Hepatocyte (in vitro differentiated cells): ENCODE measurements at regions not wholly inside any gene's neighbourhood (a gene's known extent, or its start where the extent isn't known, plus 50 kb on each side); places are given as distances from the start of the nearest gene placed in this dataset.

Source experiments
- DNase-seq: peaks from one replicate; pipeline ENCODE4 v3.0.0-alpha.2; 2016; ENCODE audit warnings: low spot score
- H2AFZ ChIP-seq: fragments of 200-600 bp; sonication (generic); 2 replicates; pipeline ENCODE4 v1.6.0; 2016; ENCODE audit warnings: antibody characterized with exemption, mild to moderate bottlenecking
- H3K27ac ChIP-seq: fragments of 200-600 bp; sonication (generic); 2 replicates; pipeline ENCODE4 v1.5.1; 2016; ENCODE audit warnings: mild to moderate bottlenecking
- H3K27me3 ChIP-seq: fragments of 200-600 bp; sonication (generic); 2 replicates; pipeline ENCODE4 v1.6.1; 2016
- H3K36me3 ChIP-seq: fragments of 200-600 bp; sonication (generic); replicated peaks from 2 replicates; pipeline ENCODE4 v1.5.1; 2016; ENCODE audit warnings: low read depth; ENCODE audit not compliant: insufficient read depth
- H3K4me1 ChIP-seq: fragments of 200-600 bp; sonication (generic); 2 replicates; pipeline ENCODE4 v1.5.1; 2016; ENCODE audit warnings: mild to moderate bottlenecking, moderate library complexity; ENCODE audit not compliant: insufficient read depth
- H3K4me2 ChIP-seq: fragments of 200-600 bp; sonication (generic); 2 replicates; pipeline ENCODE4 v1.6.0; 2016
- H3K4me3 ChIP-seq: fragments of 200-600 bp; sonication (generic); 2 replicates; pipeline ENCODE4 v1.5.1; 2016; ENCODE audit warnings: mild to moderate bottlenecking
- H3K79me2 ChIP-seq: fragments of 200-600 bp; sonication (generic); 2 replicates; pipeline ENCODE4 v1.6.0; 2017; ENCODE audit warnings: mild to moderate bottlenecking
- H3K9me2 ChIP-seq: fragments of 200-600 bp; sonication (generic); replicated peaks from 2 replicates; pipeline ENCODE4 v1.6.0; 2017; ENCODE audit warnings: mild to moderate bottlenecking; ENCODE audit not compliant: insufficient read depth
- H3K9me3 ChIP-seq: fragments of 200-600 bp; sonication (generic); 2 replicates; pipeline ENCODE4 v1.5.1; 2016; ENCODE audit warnings: low read depth, mild to moderate bottlenecking
- H4K20me1 ChIP-seq: fragments of 200-600 bp; sonication (generic); 2 replicates; pipeline ENCODE4 v1.6.0; 2016; ENCODE audit warnings: mild to moderate bottlenecking; ENCODE audit not compliant: insufficient read depth, poor library complexity, severe bottlenecking
- EZH2 ChIP-seq: fragments of 200-600 bp; sonication (generic); IDR thresholded peaks from 2 replicates; pipeline ENCODE4 v1.6.1; 2016; ENCODE audit warnings: antibody characterized with exemption, mild to moderate bottlenecking, borderline replicate concordance
- EZH2phosphoT487 ChIP-seq: fragments of 200-600 bp; sonication (generic); IDR thresholded peaks from one replicate; pipeline ENCODE4 v1.6.1; 2018; ENCODE audit warnings: antibody characterized with exemption, mild to moderate bottlenecking, low read depth, moderate library complexity; ENCODE audit not compliant: unreplicated experiment, severe bottlenecking
- WGBS: methylation state at CpG from one replicate; pipeline ENCODE4 v1.1.6; 2016; ENCODE audit warnings: low lambda C conversion rate; ENCODE audit errors: missing lambda C conversion rate; 5-methylcytosine and 5-hydroxymethylcytosine counted together
- TF ChIP-seq, protein P1 (sequence below): fragments of 200-600 bp; sonication (generic); IDR thresholded peaks from 2 replicates; pipeline ENCODE4 v1.5.1; 2016; ENCODE audit warnings: antibody characterized with exemption, mild to moderate bottlenecking; ENCODE audit not compliant: poor library complexity

DNA sequence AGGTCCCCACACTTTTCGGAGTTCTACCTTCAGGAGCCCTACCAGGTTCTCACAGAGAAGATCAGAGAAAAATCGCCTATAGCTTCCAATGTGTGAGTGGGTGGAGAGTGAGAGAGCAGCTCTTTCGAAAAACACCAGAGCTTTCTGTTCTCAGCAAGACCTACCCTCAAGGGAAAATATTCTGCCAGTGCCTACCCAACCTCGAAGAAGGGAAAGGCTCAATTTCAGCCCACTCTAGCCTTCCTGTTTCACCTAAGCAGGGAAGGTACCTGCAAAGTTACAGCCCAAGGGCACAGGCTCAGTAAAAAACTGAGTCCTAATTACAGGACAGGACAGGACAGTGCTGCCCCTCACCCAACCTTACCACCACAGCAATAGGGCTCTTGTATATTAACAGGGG, 104.0 kb upstream of the WDR17 start:
- no peak for DNase-seq
- 73% methylated on average over 4 of the region's 4 CpGs for WGBS
- no peak overlapping the region for H3K4me2 ChIP-seq
- no peaks in the 10 kb centered on the region for H4K20me1 ChIP-seq
- no peak overlapping the region for H3K27ac ChIP-seq
- no peaks in the 10 kb centered on the region for H3K27me3 ChIP-seq
- TF ChIP-seq EZH2phosphoT487 (no peak), EZH2 (no peak)
- TF ChIP-seq, protein P1, sequence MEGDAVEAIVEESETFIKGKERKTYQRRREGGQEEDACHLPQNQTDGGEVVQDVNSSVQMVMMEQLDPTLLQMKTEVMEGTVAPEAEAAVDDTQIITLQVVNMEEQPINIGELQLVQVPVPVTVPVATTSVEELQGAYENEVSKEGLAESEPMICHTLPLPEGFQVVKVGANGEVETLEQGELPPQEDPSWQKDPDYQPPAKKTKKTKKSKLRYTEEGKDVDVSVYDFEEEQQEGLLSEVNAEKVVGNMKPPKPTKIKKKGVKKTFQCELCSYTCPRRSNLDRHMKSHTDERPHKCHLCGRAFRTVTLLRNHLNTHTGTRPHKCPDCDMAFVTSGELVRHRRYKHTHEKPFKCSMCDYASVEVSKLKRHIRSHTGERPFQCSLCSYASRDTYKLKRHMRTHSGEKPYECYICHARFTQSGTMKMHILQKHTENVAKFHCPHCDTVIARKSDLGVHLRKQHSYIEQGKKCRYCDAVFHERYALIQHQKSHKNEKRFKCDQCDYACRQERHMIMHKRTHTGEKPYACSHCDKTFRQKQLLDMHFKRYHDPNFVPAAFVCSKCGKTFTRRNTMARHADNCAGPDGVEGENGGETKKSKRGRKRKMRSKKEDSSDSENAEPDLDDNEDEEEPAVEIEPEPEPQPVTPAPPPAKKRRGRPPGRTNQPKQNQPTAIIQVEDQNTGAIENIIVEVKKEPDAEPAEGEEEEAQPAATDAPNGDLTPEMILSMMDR: no peak
- H3K4me3 ChIP-seq: no peak overlapping the region
- no peak overlapping the region for H2AFZ ChIP-seq
- H3K9me3 ChIP-seq: no peaks in the 10 kb centered on the region
- no peaks in the 10 kb centered on the region for H3K9me2 ChIP-seq
- H3K4me1 ChIP-seq: no peaks in the 10 kb centered on the region
- no peaks in the 10 kb centered on the region for H3K79me2 ChIP-seq
- H3K36me3 ChIP-seq: no peaks in the 10 kb centered on the region

DNA sequence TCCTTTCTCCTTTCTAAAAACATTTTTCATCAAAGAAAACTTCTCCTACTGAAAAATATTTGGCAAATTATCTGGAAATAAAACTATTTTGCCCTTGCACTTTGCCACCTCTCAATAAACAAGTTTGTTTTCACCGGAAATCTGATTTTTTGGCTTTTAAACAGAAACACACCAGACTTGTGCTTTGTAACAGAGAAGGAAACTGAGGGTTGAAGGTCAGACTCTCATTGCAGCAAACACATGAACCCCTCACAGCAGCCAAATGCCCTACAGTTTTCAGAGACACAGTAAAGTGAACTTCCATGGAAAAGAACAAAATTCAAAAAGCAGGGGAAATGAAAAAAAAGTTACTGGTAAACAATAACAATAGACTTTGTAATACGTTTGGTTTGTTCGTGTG, 95.6 kb upstream of the WDR17 start:
- Histone ChIP-seq H3K4me1 (no peaks in the 10 kb centered on the region), H3K4me3 (no peak overlapping the region), H3K27ac (no peak overlapping the region), H3K9me3 (no peaks in the 10 kb centered on the region), H3K9me2 (no peaks in the 10 kb centered on the region), H3K36me3 (no peaks in the 10 kb centered on the region), H3K79me2 (no peaks in the 10 kb centered on the region), H4K20me1 (no peaks in the 10 kb centered on the region), H3K27me3 (no peaks in the 10 kb centered on the region), H2AFZ (no peak overlapping the region), H3K4me2 (no peak overlapping the region)
- WGBS: 85% methylated on average over 3 of the region's 3 CpGs
- no peak for DNase-seq
- TF ChIP-seq, protein P1: no peak
- TF ChIP-seq EZH2 (no peak), EZH2phosphoT487 (no peak)

DNA sequence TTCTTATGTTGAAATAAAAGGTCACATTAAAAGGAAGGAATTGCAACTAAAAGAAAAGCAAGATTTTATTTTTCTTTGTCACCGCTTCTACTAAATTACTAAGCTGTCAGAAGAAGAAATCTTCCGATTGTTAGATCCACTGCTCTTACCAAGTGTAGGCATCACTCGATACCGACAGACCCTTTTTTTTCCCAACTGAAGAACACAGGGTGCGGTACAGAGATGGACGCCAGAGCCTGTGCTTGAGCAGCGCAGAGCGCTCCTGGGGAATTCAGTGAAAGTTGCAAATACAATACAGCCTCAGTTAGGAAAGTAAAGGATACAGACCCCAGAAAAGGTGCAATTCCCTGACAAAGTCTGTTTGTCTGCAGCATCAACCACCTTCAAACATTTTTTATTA, 94.9 kb upstream of the WDR17 start:
- WGBS: 80% methylated on average over 8 of the region's 8 CpGs
- DNase-seq: no peak
- Histone ChIP-seq H3K9me3 (no peaks in the 10 kb centered on the region), H3K27ac (no peak overlapping the region), H3K79me2 (no peaks in the 10 kb centered on the region), H3K4me2 (no peak overlapping the region), H2AFZ (no peak overlapping the region), H3K36me3 (no peaks in the 10 kb centered on the region), H3K9me2 (no peaks in the 10 kb centered on the region), H3K4me1 (no peaks in the 10 kb centered on the region), H3K4me3 (no peak overlapping the region), H4K20me1 (no peaks in the 10 kb centered on the region), H3K27me3 (no peaks in the 10 kb centered on the region)
- TF ChIP-seq EZH2 (no peak), EZH2phosphoT487 (no peak)
- TF ChIP-seq, protein P1: no peak
